Endodermal cell (in vitro differentiated cells): ENCODE measurements at regions not wholly inside any gene's neighbourhood (a gene's known extent, or its start where the extent isn't known, plus 50 kb on each side); places are given as distances from the start of the nearest gene placed in this dataset.
A peak's percentile ranks its signal among the peaks of the same experiment; 100 is the strongest.

Experiments
- DNase-seq: peaks from one replicate; pipeline ENCODE4 v3.0.0-alpha.2; 2017
- H3K27ac ChIP-seq: 2 replicates; pipeline ENCODE4 v1.5.1; 2013; ENCODE audit warnings: mild to moderate bottlenecking, low read depth, low read length, moderate library complexity
- H3K27me3 ChIP-seq: 2 replicates; pipeline ENCODE4 v1.6.1; 2013; ENCODE audit warnings: mild to moderate bottlenecking, low read length, moderate library complexity; ENCODE audit not compliant: insufficient read depth, control insufficient read depth, poor library complexity, severe bottlenecking
- H3K36me3 ChIP-seq: 2 replicates; pipeline ENCODE4 v1.7.0; 2013; ENCODE audit warnings: mild to moderate bottlenecking, low read length, moderate library complexity; ENCODE audit not compliant: control insufficient read depth, insufficient read depth
- H3K4me1 ChIP-seq: one replicate; pipeline ENCODE4 v1.7.0; 2013; ENCODE audit warnings: low read length; ENCODE audit not compliant: control insufficient read depth, insufficient read depth
- H3K4me3 ChIP-seq: 2 replicates; pipeline ENCODE4 v1.5.1; 2013; ENCODE audit warnings: mild to moderate bottlenecking, low read length, moderate library complexity
- H3K9ac ChIP-seq: 2 replicates; pipeline ENCODE4 v1.6.1; 2013; ENCODE audit warnings: mild to moderate bottlenecking, low read length, moderate library complexity; ENCODE audit not compliant: poor library complexity, severe bottlenecking; ENCODE audit errors: extremely low read depth
- H3K9me3 ChIP-seq: 2 replicates; pipeline ENCODE4 v1.6.1; 2013; ENCODE audit warnings: mild to moderate bottlenecking, low read length, moderate library complexity; ENCODE audit not compliant: control insufficient read depth
- H3K27ac Mint-ChIP-seq: 2 replicates; pipeline ENCODE4 v1.8.0; 2020; ENCODE audit warnings: mixed read lengths
- H3K27me3 Mint-ChIP-seq: 2 replicates; pipeline ENCODE4 v1.8.0; 2021; ENCODE audit warnings: mild to moderate bottlenecking, mixed read lengths; ENCODE audit not compliant: insufficient read depth
- H3K36me3 Mint-ChIP-seq: 2 replicates; pipeline ENCODE4 v1.8.0; 2020; ENCODE audit warnings: low read depth, mixed read lengths
- H3K4me1 Mint-ChIP-seq: 2 replicates; pipeline ENCODE4 v1.8.0; 2020; ENCODE audit warnings: mixed read lengths
- H3K4me3 Mint-ChIP-seq: 2 replicates; pipeline ENCODE4 v1.8.0; 2020; ENCODE audit warnings: mild to moderate bottlenecking, moderate library complexity, mixed read lengths
- H3K9me3 Mint-ChIP-seq: 2 replicates; pipeline ENCODE4 v1.8.0; 2020; ENCODE audit warnings: mild to moderate bottlenecking, mixed read lengths
- WGBS, 2 experiments: methylation state at CpG; one replicate each; pipeline versions ENCODE4 v1.1.5 to v1.1.7; 2013; ENCODE audit warnings: missing lambda C conversion rate in 2 of 2, mixed read lengths in 1 of 2; ENCODE audit not compliant: insufficient coverage in 1 of 2, insufficient read length in 1 of 2; 5-methylcytosine and 5-hydroxymethylcytosine counted together
- TF ChIP-seq, protein P1 (sequence below): fragments of 200-600 bp; sonication (generic); conservative IDR thresholded peaks from 2 replicates; pipeline ENCODE4 v1.5.0; 2021; ENCODE audit warnings: antibody characterized with exemption, mild to moderate bottlenecking

- H3K27ac ChIP-seq, result no peak overlapping the region
- H3K4me1 Mint-ChIP-seq, result peaks cover 13% of the 10 kb centered on the region
- TF ChIP-seq, protein P1, sequence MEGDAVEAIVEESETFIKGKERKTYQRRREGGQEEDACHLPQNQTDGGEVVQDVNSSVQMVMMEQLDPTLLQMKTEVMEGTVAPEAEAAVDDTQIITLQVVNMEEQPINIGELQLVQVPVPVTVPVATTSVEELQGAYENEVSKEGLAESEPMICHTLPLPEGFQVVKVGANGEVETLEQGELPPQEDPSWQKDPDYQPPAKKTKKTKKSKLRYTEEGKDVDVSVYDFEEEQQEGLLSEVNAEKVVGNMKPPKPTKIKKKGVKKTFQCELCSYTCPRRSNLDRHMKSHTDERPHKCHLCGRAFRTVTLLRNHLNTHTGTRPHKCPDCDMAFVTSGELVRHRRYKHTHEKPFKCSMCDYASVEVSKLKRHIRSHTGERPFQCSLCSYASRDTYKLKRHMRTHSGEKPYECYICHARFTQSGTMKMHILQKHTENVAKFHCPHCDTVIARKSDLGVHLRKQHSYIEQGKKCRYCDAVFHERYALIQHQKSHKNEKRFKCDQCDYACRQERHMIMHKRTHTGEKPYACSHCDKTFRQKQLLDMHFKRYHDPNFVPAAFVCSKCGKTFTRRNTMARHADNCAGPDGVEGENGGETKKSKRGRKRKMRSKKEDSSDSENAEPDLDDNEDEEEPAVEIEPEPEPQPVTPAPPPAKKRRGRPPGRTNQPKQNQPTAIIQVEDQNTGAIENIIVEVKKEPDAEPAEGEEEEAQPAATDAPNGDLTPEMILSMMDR, result no peak
- H3K27me3 ChIP-seq, result no peaks in the 10 kb centered on the region
- WGBS, 2 experiments, result 89 to 100% methylated on average over 1 to 4 of the region's 4 CpGs
- no peaks in the 10 kb centered on the region for H3K36me3 Mint-ChIP-seq
- no peaks in the 10 kb centered on the region for H3K27me3 Mint-ChIP-seq
- DNase-seq, result peak; percentile 15
- H3K4me1 ChIP-seq, result no peaks in the 10 kb centered on the region
- no peaks in the 10 kb centered on the region for H3K36me3 ChIP-seq
- no peak overlapping the region for H3K27ac Mint-ChIP-seq
- no peak overlapping the region for H3K9ac ChIP-seq
- no peaks in the 10 kb centered on the region for H3K9me3 Mint-ChIP-seq
- no peaks in the 10 kb centered on the region for H3K9me3 ChIP-seq
- H3K4me3 ChIP-seq, result no peak overlapping the region
- H3K4me3 Mint-ChIP-seq, result no peak overlapping the region
Observed at GRCh38 chr13:59497621-59498247, 666.0 kb downstream of the DIAPH3 start.

- Mint-ChIP-seq H3K27me3 (no peaks in the 10 kb centered on the region), H3K4me1 (peaks cover 4% of the 10 kb centered on the region), H3K36me3 (no peaks in the 10 kb centered on the region), H3K9me3 (no peaks in the 10 kb centered on the region), H3K4me3 (no peak overlapping the region), H3K27ac (no peak overlapping the region)
- no peak overlapping the region for H3K27ac ChIP-seq
- H3K4me1 ChIP-seq, result no peaks in the 10 kb centered on the region
- no peaks in the 10 kb centered on the region for H3K36me3 ChIP-seq
- TF ChIP-seq, protein P1, result no peak
- no peaks in the 10 kb centered on the region for H3K9me3 ChIP-seq
- no peak overlapping the region for H3K4me3 ChIP-seq
- WGBS, 2 experiments, result 93 to 100% methylated on average over 4 of the region's 4 CpGs
- no peaks in the 10 kb centered on the region for H3K27me3 ChIP-seq
- no peak overlapping the region for H3K9ac ChIP-seq
- peak; percentile 16 for DNase-seq
Observed at GRCh38 chr13:59501004-59501403, 662.7 kb downstream of the DIAPH3 start.

GRCh38 chr13:59504407-59504806 is 659.3 kb downstream of the DIAPH3 start:
- WGBS, 2 experiments, result 94% methylated on average over 4 to 5 of the region's 5 CpGs
- H3K36me3 ChIP-seq, result no peaks in the 10 kb centered on the region
- H3K36me3 Mint-ChIP-seq, result no peaks in the 10 kb centered on the region
- TF ChIP-seq, protein P1, result no peak
- H3K27me3 Mint-ChIP-seq, result no peaks in the 10 kb centered on the region
- H3K9ac ChIP-seq, result no peak overlapping the region
- H3K4me3 ChIP-seq, result no peak overlapping the region
- H3K4me1 ChIP-seq, result no peaks in the 10 kb centered on the region
- no peaks in the 10 kb centered on the region for H3K4me1 Mint-ChIP-seq
- H3K27ac Mint-ChIP-seq, result no peak overlapping the region
- no peak for DNase-seq
- no peaks in the 10 kb centered on the region for H3K9me3 Mint-ChIP-seq
- no peak overlapping the region for H3K4me3 Mint-ChIP-seq
- H3K9me3 ChIP-seq, result no peaks in the 10 kb centered on the region
- H3K27me3 ChIP-seq, result no peaks in the 10 kb centered on the region
- no peak overlapping the region for H3K27ac ChIP-seq
